ENCODE measurements at regions not wholly inside any gene's neighbourhood (a gene's known extent, or its start where the extent isn't known, plus 50 kb on each side); places are given as distances from the start of the nearest gene placed in this dataset.
A peak's percentile ranks its signal among the peaks of the same experiment; 100 is the strongest.

GRCh38 chr13:50126263-50126992 lies 111.2 kb downstream of the KCNRG start:
- peak overlapping the region; percentile 85 for H3K4me2 ChIP-seq (replicated peaks; ENCODE audit: low read depth, low read length, poor library complexity, severe bottlenecking)
- WGBS (ENCODE audit: insufficient coverage), result 65% methylated on average over 16 of the region's 28 CpGs
- CTCF ChIA-PET, result interaction anchor here (0.6 to 11.5 kb wide), 18 partner anchors 11 to 788 kb away, joined by 3 to 195 read pairs (median 6); partner anchors contain the start of genes SPRYD7 and TRIM13
- peaks cover 16% of the 10 kb centered on the region for H4K20me1 ChIP-seq (ENCODE audit: control insufficient read depth, insufficient read depth, low read length, poor library complexity, severe bottlenecking)
- no peak for TF ChIP-seq EZH2 (IDR thresholded peaks at IDR 0.05; ENCODE audit: borderline replicate concordance, insufficient read depth, low read depth, low read length, poor library complexity, severe bottlenecking)
- TF ChIP-seq CTCF (IDR thresholded peaks at IDR 0.05), result no peak
- ATAC-seq (ENCODE audit: low read depth) (no peak), DNase-seq (peak; percentile 75)
- Mint-ChIP-seq H3K27ac (peak overlapping the region; percentile 96), H3K4me1 (peaks cover 72% of the 10 kb centered on the region), H3K4me3 (peak overlapping the region; percentile 92), H3K27me3 (peaks cover 13% of the 10 kb centered on the region), H3K9me3 (ENCODE audit: insufficient read depth) (no peaks in the 10 kb centered on the region)
- peak overlapping the region; percentile 79 for H3K9ac ChIP-seq (ENCODE audit: low read length)
- peaks cover 0 to 7% of the 10 kb centered on the region in 2 experiments for H3K36me3 ChIP-seq (replicated peaks in 1 of 2; ENCODE audit: control extremely low read depth in 1 of 2, control insufficient read depth in 1 of 2, extremely low read depth in 1 of 2, insufficient read depth in 2 of 2, low read length in 1 of 2)
- H3K27me3 ChIP-seq (replicated peaks in 1 of 4; ENCODE audit: control extremely low read depth in 1 of 4, control insufficient read depth in 3 of 4, insufficient read depth in 4 of 4, low read length in 3 of 4), result peaks cover 0 to 35% (median 16%) of the 10 kb centered on the region in 4 experiments
- H3K27ac ChIP-seq (ENCODE audit: low read length in 2 of 2), result peak overlapping the region; percentile 94 to 98
- POLR2A ChIA-PET, result interaction anchor here (0.5 to 7.5 kb wide), 22 partner anchors 17 to 785 kb away, joined by 3 to 142 read pairs (median 5); partner anchors contain the start of genes RNASEH2B, SPRYD7 and TRIM13
- intact Hi-C loops (cut with micrococcal nuclease), result loop anchor here (5.0 kb wide), 1 partner anchor 386 kb away; no protein-coding TSS in a partner anchor
- peaks cover 0 to 23% (median 0%) of the 10 kb centered on the region in 3 donors for H3K9me3 ChIP-seq (ENCODE audit: control extremely low read depth in 1 of 3, control insufficient read depth in 2 of 3, insufficient read depth in 1 of 3, low read length in 2 of 3)
- peak overlapping the region; percentile 80 for H2AFZ ChIP-seq (ENCODE audit: insufficient read depth, low read depth, low read length, poor library complexity, severe bottlenecking)
- peaks cover 68 to 76% of the 10 kb centered on the region in 2 donors for H3K4me1 ChIP-seq (ENCODE audit: control insufficient read depth in 2 of 2, insufficient read depth in 2 of 2, low read length in 2 of 2)
- peak overlapping the region; percentile 85 to 98 (median 98) for H3K4me3 ChIP-seq (ENCODE audit: control extremely low read depth in 1 of 5, extremely low read depth in 1 of 5, insufficient read depth in 1 of 5, low read depth in 2 of 5, low read length in 4 of 5)
- peaks cover 49% of the 10 kb centered on the region for H3K79me2 ChIP-seq (ENCODE audit: control insufficient read depth, insufficient read depth, low read length)
